NT2/D1 (cell line): ENCODE measurements at regions not wholly inside any gene's neighbourhood (a gene's known extent, or its start where the extent isn't known, plus 50 kb on each side); places are given as distances from the start of the nearest gene placed in this dataset.

ENCODE experiments used
- SUZ12 ChIP-seq: IDR thresholded peaks from 2 replicates; pipeline ENCODE4 v1.6.1; 2011; ENCODE audit not compliant: insufficient read length, insufficient read depth; ENCODE audit errors: extremely low read depth
- YY1 ChIP-seq: IDR thresholded peaks from 2 replicates; pipeline ENCODE4 v1.6.1; 2011; ENCODE audit not compliant: insufficient read length, insufficient read depth
- ZNF274 ChIP-seq: IDR thresholded peaks from 2 replicates; pipeline ENCODE4 v1.6.1; 2011; ENCODE audit warnings: mild to moderate bottlenecking, low read depth, low read length

- TF ChIP-seq ZNF274 = no peak
- no peak for TF ChIP-seq YY1
- no peak for TF ChIP-seq SUZ12
These were observed 295.9 kb downstream of the TFEC start for GRCh38 chr7:115734641-115735040.
